ENCODE measurements at regions not wholly inside any gene's neighbourhood (a gene's known extent, or its start where the extent isn't known, plus 50 kb on each side); places are given as distances from the start of the nearest gene placed in this dataset.

DNA sequence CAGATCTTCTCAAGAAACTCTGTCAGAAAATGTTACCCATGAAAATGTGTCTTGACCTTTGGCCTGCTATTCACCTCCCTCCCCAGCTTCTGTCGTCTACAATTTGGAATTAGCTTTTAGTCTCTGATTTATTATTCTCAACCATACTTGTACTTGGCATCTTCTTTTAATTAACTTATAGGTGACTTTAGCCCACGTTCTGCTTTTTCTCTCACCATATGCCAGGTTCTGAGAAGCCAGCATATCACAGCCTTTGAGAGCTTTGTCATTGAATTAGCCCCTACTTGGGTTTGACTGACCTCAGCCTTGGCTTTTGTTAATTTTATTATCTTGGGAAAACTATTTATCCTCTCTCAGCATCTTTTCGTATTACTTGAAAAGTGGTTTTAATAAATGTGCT lies 355.9 kb downstream of the OXSM start:
- TF ChIP-seq ZFP3 (CRISPR knock-in tag; IDR thresholded peaks at IDR 0.05) (no peak), POU6F1 (CRISPR knock-in tag; IDR thresholded peaks at IDR 0.05; ENCODE audit: borderline replicate concordance, low read depth) (no peak)
- TF ChIP-seq, protein P1, sequence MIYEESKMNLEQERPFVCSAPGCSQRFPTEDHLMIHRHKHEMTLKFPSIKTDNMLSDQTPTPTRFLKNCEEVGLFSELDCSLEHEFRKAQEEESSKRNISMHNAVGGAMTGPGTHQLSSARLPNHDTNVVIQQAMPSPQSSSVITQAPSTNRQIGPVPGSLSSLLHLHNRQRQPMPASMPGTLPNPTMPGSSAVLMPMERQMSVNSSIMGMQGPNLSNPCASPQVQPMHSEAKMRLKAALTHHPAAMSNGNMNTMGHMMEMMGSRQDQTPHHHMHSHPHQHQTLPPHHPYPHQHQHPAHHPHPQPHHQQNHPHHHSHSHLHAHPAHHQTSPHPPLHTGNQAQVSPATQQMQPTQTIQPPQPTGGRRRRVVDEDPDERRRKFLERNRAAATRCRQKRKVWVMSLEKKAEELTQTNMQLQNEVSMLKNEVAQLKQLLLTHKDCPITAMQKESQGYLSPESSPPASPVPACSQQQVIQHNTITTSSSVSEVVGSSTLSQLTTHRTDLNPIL (CRISPR knock-in tag; IDR thresholded peaks at IDR 0.05; ENCODE audit: low read depth), result 0 out of 2 replicates have a peak, but pooled peaks have one; percentile 42

All from SK-N-SH treated with all-trans-retinoic acid at 6 μM for 48 hours (cell line).